ENCODE measurements at regions not wholly inside any gene's neighbourhood (a gene's known extent, or its start where the extent isn't known, plus 50 kb on each side); places are given as distances from the start of the nearest gene placed in this dataset.
A peak's percentile ranks its signal among the peaks of the same experiment; 100 is the strongest.

DNA sequence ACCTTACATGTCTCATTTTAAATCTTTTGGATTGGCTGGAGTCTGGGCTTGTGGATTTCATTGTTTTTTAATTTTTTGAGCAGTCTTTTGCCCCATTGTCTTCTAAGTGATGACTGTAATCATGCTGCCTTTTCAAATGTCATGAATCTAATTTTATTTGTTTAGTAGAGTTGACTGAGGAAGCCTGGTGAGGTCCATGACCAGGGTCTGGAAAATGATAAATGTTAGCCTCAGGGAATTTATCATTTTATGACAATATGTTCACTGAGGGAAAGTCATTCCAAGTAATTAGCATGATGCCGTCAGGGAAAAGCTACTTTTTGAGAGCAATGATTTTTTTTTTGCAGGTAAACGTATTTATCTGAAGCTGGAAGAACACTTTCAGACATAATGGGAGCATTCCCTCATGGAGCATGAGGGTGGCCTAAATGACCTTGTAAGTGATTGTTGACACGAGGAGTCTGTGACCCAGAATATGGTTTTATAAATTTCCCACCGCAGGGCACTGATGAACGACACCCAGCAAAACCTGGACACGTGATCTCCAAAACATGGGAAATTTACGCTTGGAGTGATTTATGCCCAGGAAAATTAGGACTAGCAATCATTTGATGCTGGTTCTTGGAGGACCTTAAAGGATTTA lies 155.3 kb upstream of the NABP1 start:
- TF ChIP-seq, protein P1, sequence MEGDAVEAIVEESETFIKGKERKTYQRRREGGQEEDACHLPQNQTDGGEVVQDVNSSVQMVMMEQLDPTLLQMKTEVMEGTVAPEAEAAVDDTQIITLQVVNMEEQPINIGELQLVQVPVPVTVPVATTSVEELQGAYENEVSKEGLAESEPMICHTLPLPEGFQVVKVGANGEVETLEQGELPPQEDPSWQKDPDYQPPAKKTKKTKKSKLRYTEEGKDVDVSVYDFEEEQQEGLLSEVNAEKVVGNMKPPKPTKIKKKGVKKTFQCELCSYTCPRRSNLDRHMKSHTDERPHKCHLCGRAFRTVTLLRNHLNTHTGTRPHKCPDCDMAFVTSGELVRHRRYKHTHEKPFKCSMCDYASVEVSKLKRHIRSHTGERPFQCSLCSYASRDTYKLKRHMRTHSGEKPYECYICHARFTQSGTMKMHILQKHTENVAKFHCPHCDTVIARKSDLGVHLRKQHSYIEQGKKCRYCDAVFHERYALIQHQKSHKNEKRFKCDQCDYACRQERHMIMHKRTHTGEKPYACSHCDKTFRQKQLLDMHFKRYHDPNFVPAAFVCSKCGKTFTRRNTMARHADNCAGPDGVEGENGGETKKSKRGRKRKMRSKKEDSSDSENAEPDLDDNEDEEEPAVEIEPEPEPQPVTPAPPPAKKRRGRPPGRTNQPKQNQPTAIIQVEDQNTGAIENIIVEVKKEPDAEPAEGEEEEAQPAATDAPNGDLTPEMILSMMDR (IDR thresholded peaks at IDR 0.05): no peak
- no peak for DNase-seq
- H3K27ac Mint-ChIP-seq: no peak overlapping the region
- no peaks in the 10 kb centered on the region for H3K27me3 Mint-ChIP-seq
- ChIA-PET POLR2A (no interaction called here), CTCF (interaction anchor here (0.8 to 6.2 kb wide), 9 partner anchors 9 to 470 kb away, joined by 3 to 51 read pairs (median 5); no protein-coding TSS in a partner anchor)
- intact Hi-C loops (cut with micrococcal nuclease): loop anchor here (10.0 kb wide), 1 partner anchor 468 kb away; no protein-coding TSS in a partner anchor
- no peaks in the 10 kb centered on the region for H3K9me3 Mint-ChIP-seq
- no peaks in the 10 kb centered on the region for H3K4me1 Mint-ChIP-seq (ENCODE audit: low read depth)
- no peaks in the 10 kb centered on the region for H3K36me3 Mint-ChIP-seq (ENCODE audit: low read depth)
- H3K4me3 Mint-ChIP-seq: no peak overlapping the region
- no peak for ATAC-seq

DNA sequence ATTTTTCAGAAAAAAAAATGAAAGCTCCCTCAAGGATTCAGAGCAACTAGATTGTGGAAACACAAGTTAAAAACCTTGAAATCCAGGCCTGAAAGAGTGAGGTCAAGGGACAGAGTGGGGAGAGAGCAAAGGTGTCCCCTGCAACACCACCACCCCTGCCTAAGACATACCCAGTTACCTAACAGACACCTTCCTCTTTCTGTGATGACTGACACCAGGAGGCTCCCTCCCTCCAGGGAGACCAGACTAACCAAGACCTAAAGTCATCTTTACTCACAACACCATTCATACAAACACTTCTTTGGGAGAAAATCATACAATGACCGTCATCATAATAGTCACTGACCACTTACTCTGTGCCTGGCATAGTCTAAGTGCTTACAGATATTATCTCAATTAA lies 151.8 kb upstream of the NABP1 start:
- H3K27me3 Mint-ChIP-seq: no peaks in the 10 kb centered on the region
- no peak overlapping the region for H3K4me3 Mint-ChIP-seq
- no peaks in the 10 kb centered on the region for H3K36me3 Mint-ChIP-seq (ENCODE audit: low read depth)
- ATAC-seq (no peak), DNase-seq (no peak)
- H3K4me1 Mint-ChIP-seq (ENCODE audit: low read depth): peaks cover 4% of the 10 kb centered on the region
- intact Hi-C loops (cut with micrococcal nuclease): loop anchor here (10.0 kb wide), 1 partner anchor 471 kb away; no protein-coding TSS in a partner anchor
- H3K27ac Mint-ChIP-seq: no peak overlapping the region
- H3K9me3 Mint-ChIP-seq: no peaks in the 10 kb centered on the region
- ChIA-PET POLR2A (no interaction called here), CTCF (interaction anchor here (1.6 to 6.2 kb wide), 3 partner anchors 13 to 370 kb away, joined by 4 to 51 read pairs (median 6); no protein-coding TSS in a partner anchor)
- TF ChIP-seq, protein P1 (IDR thresholded peaks at IDR 0.05): no peak

DNA sequence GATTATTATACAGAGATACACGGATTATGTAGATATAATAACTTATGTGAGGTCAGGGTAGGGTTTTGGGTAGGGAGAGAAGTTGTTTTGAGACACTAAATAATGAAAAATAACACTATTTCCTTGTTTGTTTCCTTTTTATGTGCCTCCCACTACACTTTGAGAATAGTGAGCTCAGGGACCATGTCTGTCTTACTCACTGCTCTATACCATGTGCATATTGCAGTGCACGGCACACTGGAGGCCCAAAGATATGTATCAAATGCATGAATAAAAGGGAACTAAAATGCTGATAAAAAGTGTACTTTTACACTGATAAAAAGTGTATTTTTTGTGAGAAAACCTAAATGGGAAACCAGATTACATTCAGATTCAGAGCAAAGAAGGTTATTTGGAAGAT lies 151.4 kb upstream of the NABP1 start:
- H3K4me1 Mint-ChIP-seq (ENCODE audit: low read depth): peaks cover 4% of the 10 kb centered on the region

DNA sequence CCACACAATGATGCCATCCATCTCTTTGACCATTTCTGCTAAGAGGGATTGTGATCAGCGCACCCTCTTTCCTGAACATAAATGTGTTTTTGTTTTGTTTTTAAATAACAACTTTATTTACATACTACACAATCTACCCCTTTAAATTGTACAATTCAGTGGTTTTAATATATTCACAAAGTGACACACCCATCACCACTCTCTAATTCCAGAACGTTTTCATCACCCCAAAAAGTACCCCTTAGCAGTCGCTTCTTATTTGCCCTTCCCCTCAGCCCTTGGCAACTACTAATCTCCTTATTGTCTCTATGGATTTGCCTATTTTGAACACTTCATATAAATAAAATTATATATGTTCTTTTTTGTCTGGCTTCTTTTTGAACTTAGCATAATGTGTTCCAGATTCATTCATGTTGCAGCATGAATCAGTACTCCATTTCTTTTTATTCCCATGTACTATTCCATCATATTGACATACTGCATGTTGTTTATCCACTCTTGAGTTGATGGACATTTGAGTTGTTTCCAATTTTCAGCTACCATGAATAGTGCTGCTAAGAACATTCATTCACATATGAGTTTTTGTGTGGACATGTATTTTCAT lies 150.9 kb upstream of the NABP1 start:
- Mint-ChIP-seq H3K27me3 (no peaks in the 10 kb centered on the region), H3K27ac (no peak overlapping the region), H3K36me3 (ENCODE audit: low read depth) (no peaks in the 10 kb centered on the region), H3K4me1 (ENCODE audit: low read depth) (peaks cover 4% of the 10 kb centered on the region), H3K4me3 (no peak overlapping the region), H3K9me3 (no peaks in the 10 kb centered on the region)
- CTCF ChIA-PET: interaction anchor here (3.2 to 6.2 kb wide), 2 partner anchors 12 to 361 kb away, joined by 9 to 51 read pairs; no protein-coding TSS in a partner anchor
- no peak for ATAC-seq
- POLR2A ChIA-PET: no interaction called here
- no peak for DNase-seq
- TF ChIP-seq, protein P1 (IDR thresholded peaks at IDR 0.05): no peak
- intact Hi-C loops (cut with micrococcal nuclease): loop anchor here (10.0 kb wide), 1 partner anchor 472 kb away; no protein-coding TSS in a partner anchor

More for the DNA sequence above, 151.4 kb upstream of the NABP1 start:
- intact Hi-C loops (cut with micrococcal nuclease): loop anchor here (10.0 kb wide), 1 partner anchor 472 kb away; no protein-coding TSS in a partner anchor
- no peak overlapping the region for H3K4me3 Mint-ChIP-seq
- H3K27ac Mint-ChIP-seq: no peak overlapping the region
- TF ChIP-seq, protein P1 (IDR thresholded peaks at IDR 0.05): no peak
- no peaks in the 10 kb centered on the region for H3K27me3 Mint-ChIP-seq
- ATAC-seq: no peak
- no peak for DNase-seq
- ChIA-PET POLR2A (no interaction called here), CTCF (interaction anchor here (1.6 to 6.2 kb wide), 3 partner anchors 13 to 371 kb away, joined by 4 to 51 read pairs (median 6); no protein-coding TSS in a partner anchor)
- H3K9me3 Mint-ChIP-seq: no peaks in the 10 kb centered on the region
- no peaks in the 10 kb centered on the region for H3K36me3 Mint-ChIP-seq (ENCODE audit: low read depth)

DNA sequence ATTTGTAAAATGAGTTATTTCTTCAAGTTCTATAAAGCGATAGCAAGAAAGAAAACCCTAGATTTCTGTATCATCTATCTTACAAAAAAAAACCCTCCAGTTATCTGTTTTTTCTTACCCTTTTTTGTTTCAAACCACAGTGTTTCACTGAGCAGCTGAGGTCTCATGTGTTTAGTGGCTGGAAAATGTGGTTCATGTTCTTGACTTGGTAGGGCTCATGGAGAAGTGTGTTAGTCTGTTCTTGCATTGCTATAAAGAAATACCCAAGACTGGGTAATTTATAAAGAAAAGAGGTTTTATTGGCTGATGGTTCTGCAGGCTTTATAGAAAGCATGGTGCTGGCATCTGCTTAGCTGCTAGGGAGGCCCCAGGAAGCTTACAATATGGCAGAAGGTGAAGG lies 147.3 kb upstream of the NABP1 start:
- TF ChIP-seq, protein P1 (IDR thresholded peaks at IDR 0.05): no peak
- no peaks in the 10 kb centered on the region for H3K9me3 Mint-ChIP-seq
- CTCF ChIA-PET: interaction anchor here (1.4 to 1.5 kb wide), 4 partner anchors 9 to 375 kb away, joined by 5 to 6 read pairs (median 5); no protein-coding TSS in a partner anchor
- H3K4me1 Mint-ChIP-seq (ENCODE audit: low read depth): peaks cover 4% of the 10 kb centered on the region
- no peak overlapping the region for H3K27ac Mint-ChIP-seq
- no peaks in the 10 kb centered on the region for H3K36me3 Mint-ChIP-seq (ENCODE audit: low read depth)
- DNase-seq: peak; percentile 27
- no peaks in the 10 kb centered on the region for H3K27me3 Mint-ChIP-seq
- POLR2A ChIA-PET: no interaction called here
- intact Hi-C loops (cut with micrococcal nuclease): no loop called here
- peak; percentile 66 for ATAC-seq
- H3K4me3 Mint-ChIP-seq: no peak overlapping the region

Data from activated CD8-positive, alpha-beta T cell treated with anti-CD3 and anti-CD28 coated beads for 36 hours (primary cell).